RKO (cell line): ENCODE measurements at regions not wholly inside any gene's neighbourhood (a gene's known extent, or its start where the extent isn't known, plus 50 kb on each side); places are given as distances from the start of the nearest gene placed in this dataset.
"Not testable (repeated sequence)": the region's sequence is repeated elsewhere in the genome, so short reads cannot be mapped to it uniquely, and the experiment has no call there.

Experiments
- DNase-seq: peaks from one replicate; pipeline ENCODE4 v3.0.0-alpha.2; 2016; ENCODE audit warnings: low spot score

DNA sequence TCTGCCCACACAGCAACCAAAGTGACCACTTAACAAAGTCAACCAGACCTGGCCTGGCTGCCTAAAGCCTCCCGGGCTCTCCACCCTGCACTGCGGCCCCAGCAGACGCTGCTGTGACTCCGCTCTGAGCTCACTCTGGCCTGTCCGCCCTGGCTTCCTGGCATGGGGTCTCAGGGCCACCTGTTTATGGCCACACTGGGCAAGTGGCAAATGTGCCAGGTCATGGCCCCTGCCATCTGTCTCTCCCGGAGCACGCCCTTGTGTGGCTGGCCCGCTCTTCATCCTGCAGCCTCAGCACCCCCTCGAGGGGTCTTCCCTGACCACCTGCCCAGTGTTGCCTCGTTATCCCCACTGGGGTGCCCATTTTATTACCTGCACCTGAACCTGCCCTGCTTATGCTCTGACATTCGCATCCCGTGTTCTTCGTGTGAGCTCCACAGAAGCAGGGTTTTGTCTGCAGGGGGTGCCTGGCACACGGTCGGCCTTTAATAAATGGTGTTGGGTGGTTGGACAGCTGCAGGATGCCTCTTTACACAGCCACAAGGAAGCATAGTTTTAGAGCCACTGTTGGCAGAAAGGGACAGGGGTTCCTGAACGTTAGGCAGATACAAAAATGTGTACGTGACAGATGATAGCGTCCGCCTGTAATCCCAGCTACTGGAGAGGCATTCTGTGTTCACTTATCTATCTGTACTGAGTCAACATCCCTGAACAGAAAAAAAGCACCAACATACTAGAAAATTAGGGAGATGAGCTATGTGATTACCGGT lies 785.6 kb downstream of the TBC1D22A start:
- DNase-seq, result no peak

DNA sequence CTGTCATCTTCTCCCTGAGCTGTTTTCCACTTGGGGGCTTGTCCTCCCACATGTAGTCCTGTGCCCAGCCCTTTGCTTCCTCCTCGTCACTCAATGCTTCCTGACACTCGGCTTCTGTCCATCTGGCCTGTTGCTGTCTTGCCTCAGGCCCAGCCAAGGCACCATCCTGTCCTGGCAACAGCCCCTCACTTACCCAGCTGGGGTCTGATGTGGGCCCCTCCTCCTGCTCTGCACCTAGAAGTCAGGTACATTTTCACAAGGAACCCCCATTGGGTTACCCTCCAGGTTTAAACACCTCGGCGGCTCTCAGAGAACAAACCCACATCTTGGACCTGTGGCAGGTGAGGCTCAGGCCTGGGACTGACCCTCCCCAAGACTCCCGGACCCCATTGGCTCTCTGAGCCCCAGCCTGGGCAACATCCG lies 784.8 kb downstream of the TBC1D22A start:
- no peak for DNase-seq

DNA sequence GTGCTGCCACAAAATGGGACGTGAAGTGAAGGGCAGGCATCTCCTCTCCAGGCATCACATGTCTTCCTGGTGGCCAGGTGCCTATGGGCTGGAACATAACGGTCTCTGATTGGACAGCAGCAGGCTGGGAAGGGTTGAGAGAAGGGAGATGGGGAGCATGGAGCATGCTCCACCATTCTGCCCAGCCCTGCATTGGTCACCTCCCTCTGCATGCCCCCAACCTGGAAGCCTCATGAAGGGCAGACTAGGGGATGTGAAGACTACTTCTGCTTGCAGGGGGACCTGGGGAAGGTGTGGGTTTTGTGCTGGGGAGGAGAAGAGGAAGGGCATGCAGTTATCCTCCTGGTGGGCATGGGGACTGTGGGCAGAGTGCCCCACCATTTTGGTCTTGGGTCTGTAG lies 782.2 kb downstream of the TBC1D22A start:
- no peak for DNase-seq

DNA sequence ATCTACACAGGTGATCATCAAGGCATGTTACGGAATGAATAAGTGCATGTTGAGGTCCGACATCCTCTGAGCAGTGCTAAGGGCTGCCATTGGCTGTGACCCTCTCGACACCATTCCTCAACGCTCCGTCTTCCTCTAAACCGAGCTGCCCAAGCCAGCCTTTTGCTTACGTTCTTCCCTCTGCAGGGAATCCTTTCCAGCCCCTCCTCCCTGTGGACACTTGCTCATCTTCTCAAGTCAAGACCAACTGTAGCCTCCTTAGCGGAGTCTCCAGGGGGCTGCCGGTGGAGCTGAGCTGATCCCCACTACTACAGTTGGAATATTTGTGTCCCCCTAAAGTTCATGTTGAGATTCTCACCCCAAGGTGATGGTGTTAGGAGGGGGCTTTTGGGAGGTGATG lies 781.0 kb downstream of the TBC1D22A start:
- no peak for DNase-seq

DNA sequence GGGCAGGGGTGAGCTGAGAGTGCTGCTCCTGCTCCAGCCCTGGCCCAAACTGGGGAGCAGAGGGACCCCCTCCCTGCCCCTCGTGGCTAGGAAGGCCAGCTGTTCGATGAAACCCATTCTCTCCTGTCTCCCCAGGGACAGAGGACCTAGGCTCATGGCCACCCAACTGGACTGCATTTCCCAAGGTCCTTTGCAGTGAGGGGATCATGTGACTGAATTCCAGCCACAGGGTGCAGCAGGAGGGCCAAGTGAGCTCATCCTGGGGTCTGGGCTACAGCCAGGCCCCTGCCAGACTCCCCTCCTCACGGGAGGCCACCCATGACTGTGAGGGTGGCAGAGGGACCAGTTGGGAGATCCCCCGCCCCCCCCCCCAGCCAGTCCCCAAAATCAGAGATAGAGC lies 777.6 kb downstream of the TBC1D22A start:
- no peak for DNase-seq

DNA sequence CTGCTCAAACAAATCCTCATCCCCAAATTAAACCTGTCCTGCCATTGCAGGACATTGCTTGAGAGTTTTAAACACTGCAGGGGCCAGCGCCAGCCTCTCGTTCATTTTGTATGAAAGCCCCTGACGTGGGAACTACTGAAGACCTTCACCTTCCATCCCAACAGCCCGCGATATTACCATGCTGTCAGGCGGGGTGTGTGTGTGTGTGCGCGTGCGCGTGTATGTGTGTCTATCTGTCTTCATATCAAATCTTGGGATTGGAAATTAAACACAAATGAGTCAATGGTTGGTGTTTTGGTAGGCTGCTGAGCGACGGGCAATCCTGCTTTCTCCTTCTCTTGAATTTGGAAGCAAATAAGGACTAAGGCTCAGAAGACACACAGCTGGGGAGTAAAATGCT lies 776.9 kb downstream of the TBC1D22A start:
- DNase-seq, result no peak

DNA sequence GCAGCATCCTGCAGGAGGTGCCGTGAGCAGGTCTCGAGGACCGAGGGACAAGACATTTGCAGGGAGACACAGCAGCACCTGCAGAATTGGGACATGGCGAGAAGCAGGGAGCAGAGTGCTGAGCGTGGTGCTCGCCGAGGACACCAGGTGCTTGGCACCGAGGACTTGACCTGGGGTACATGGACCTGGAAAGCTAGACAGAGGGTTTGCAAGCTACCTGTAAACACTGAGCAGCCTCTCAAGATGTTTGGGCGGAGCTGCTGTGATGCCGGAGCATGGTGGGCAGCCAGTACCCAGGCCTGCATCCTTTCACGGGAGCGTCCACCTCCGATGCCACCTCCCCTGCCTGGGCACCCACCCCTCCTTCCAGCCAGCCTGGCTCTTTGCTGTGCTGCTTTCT lies 773.2 kb downstream of the TBC1D22A start:
- no peak for DNase-seq

DNA sequence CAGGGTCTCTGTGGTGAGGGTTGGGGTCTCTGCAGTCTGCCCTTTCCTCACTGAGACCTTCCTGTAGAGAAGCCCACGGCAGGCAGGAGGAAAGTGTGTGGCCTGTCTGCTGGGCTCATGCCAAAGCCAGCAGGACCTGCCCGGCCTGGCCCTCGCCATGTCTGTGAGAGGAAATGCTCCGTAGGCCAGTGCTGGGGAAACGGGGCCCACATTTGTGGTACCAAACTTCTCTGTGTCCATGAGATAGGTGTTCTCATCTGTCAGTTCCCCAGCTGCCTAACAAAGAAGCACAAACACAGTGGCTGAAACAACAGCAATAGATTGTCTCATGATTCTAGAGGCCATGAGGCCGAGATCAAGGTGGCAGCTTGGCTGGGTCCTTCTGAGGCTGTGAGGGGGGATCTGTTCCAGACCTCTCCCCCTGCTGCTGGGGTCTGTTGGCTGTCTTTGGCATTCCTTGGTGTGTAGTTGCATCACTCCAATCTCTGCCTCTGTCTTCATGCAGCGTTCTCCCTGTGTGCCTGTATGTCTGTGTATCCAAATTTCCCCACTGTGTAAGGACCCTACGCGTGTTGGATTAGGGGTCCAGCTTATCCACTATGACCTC lies 772.5 kb downstream of the TBC1D22A start:
- DNase-seq, result no peak

DNA sequence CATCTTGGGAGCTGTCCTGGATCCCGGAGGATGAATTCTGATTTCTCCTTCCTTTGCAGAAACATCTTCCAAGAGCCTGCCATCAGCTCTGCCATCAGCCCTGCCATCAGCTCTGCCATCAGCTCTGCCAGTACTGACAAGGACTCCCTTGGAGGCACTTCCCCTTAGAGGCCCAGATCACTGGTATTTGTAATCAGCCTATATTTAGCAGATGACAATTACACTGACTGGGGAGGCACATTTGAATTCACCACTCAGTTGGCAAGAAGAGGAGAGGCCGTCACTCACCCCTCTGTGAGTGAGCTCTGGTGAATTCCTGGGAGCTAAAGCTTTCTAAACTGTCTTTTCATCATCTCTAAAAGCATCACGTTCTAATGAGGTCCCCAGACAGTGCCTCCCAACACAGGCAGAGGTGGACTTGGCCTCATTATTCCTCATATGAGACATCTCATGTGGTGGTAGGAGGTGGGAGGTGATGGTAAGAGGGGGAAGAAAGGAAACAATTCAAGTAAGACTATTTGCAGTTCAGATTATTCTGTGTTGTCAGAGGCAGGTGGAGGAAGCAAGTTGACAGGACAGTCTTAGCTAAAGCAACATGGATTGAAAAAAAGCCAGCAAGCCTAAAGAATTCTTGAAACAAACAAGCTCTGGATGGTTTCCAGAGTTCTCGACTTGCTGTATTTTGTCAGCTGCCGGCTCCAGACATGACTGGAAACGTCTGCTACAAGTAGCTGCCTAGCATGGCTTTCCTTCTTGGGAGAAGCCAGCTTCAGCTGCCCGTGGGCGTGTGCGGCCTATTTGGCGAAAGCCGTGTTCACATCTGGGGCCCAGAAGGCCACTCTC lies 771.7 kb downstream of the TBC1D22A start:
- no peak for DNase-seq

DNA sequence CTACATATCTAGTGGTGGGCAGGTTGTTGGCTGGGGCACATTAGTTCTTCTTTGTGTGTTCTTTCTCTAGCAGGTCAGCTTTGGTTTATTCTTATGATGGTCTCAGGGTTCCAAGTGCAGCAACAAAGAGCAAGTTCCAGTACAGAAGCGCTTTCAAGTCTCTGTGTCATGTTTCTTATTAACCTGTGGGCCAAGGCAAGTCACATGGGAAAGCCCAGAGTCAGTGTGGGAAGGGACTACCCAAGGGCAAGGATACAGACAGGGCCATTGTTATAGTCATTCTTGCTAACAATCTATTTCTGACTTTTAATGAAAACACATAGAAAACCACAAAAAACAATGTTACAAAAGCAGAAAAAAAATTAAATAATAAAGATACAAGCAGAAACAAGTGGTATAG lies 754.6 kb downstream of the TBC1D22A start:
- DNase-seq, result no peak

DNA sequence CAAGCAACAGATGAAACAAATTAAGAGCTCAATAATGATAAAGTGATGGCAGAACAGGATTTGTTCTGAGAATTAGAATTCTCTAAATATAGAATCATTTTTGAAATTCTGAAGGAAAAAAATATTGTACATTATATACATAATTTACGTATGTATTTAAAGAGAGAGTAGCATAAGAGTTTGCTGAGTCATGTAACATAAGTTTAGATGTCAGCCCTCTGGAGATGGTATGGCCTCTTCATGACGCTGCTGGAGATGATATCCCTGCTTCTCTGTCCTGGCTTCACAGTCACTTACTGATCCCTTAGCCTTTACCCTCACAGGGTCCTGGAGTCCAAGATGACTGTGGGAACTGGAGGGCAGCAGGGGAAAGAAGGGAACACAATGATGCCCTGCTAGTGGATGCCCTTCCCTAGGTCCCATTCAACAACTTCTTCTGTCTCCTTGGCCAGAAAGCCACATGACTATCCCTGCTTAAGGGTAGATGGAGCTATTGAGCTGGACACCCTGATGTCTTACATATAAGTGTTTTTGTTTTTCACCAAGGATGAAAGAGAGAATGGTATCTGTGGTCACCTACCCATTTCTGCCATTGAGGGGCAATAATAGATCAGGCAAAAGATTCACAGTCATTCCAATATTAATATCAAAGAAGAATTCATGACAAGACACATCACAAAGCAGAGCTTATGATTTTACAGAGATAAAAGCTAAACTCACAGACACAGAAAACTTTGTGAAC lies 753.1 kb downstream of the TBC1D22A start:
- DNase-seq, result no peak

DNA sequence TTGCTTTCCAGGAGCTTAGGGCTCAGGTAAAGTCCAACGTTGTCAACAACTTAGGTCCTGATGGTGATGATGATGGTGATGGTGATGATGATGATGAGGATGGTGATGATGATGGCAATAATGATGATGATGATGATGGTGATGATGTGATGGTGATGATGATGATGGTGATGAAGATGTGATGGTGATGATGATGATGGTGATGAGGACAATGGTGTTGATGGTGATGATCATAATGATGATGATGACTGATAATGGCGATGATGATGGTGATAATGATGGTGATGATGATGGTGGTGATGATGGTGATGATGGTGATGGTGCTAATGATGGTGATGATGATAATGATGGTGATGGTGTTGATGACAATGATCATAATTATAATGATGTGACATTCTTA lies 750.2 kb downstream of the TBC1D22A start:
- DNase-seq, result no peak

DNA sequence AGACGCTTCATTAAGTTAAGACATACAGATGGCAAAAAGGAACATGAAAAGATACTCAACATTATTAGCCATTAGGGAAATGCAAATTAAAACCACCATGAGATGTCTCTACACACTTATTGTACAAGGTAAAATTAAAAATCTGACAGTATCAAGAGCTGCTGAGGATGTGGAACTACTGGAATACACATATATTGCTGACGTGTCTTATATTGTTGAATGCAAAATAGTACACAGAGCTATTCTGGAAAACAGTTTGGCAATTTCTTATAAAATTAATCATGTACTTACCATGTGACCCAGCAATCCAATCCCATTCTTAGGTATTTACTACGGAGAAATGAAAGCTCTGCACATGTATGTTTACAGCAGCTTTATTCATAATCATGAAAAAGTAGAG lies 742.5 kb downstream of the TBC1D22A start:
- DNase-seq, result no peak

DNA sequence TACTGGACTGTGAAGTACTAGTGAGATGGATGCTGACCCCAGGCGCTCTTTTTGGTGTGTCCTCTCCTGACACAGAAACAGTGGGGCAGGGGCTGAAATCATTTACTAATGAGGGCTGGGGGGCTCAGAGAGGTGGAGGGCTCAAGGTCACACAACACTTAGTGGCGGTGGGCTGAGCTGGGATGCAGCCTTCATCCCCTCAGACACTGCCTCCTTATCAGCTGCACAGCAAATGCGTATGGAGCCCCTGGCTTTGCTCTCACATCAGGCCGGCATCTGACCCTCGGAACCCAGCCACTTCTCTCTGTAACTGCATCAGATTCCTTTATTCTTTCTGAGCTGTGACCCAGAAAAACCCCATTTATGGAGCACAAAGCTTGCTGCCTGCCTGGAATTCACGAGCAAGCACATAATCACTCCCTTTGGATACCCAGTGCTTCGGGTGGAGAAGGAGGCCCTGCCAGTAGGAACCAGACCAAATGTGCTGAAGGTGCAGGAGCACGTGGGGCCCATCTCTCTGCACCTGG lies 736.6 kb downstream of the TBC1D22A start:
- DNase-seq, result no peak

DNA sequence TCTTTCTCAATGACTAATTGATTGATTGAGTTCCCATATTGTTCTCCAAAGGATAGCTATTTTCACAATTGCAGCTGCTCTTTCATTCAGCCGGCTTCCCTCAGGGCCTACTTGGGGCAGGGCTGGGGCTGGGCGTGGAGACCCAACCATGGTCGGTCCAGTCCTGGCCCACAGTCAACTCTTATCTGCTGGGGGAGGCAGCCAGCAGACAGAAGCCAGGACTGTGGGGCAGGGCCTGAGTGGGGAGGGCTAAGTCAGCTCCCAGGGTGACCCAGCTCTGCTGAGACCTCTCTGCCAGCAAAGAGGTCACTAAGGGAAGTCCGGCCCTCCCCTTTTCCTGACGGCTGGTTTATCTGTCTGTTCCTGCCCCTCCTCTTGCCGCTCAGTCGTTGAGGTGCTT lies 735.2 kb downstream of the TBC1D22A start:
- no peak for DNase-seq

DNA sequence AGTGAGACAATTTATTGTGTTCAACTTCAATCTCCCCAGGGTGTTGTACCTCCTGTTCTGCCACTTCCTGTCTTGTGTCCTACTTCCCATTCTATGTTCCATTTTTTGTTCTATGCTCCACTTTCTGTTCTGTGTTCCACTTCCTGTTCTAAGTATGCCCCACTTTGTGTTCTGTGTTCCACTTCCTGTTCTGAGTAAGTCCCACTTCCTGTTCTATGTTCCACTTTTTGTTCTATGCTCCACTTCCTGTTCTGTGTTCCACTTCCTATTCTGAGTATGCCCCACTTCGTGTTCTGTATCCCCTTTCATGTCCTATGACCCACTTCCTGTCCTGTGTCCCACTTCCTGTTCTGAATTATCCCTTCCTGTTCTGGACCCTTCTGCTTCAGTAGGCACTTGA lies 732.7 kb downstream of the TBC1D22A start:
- DNase-seq, result peak; percentile 32

DNA sequence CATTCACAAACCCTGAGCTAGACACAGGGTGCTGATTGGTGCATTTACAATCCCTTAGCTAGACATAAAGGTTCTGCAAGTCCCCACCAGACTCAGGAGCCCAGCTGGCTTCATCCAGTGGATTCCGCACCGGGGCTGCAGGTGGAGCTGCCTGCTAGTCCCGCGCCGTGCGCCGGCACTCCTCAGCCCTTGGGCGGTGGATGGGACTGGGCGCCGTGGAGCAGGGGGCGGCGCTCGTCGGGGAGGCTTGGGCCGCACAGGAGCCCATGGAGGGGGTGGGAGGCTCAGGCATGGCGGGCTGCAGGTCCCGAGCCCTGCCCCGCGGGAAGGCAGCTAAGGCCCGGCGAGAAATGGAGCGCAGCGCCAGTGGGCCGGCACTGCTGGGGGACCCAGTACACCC lies 725.7 kb downstream of the TBC1D22A start:
- DNase-seq, result not testable (repeated sequence)

DNA sequence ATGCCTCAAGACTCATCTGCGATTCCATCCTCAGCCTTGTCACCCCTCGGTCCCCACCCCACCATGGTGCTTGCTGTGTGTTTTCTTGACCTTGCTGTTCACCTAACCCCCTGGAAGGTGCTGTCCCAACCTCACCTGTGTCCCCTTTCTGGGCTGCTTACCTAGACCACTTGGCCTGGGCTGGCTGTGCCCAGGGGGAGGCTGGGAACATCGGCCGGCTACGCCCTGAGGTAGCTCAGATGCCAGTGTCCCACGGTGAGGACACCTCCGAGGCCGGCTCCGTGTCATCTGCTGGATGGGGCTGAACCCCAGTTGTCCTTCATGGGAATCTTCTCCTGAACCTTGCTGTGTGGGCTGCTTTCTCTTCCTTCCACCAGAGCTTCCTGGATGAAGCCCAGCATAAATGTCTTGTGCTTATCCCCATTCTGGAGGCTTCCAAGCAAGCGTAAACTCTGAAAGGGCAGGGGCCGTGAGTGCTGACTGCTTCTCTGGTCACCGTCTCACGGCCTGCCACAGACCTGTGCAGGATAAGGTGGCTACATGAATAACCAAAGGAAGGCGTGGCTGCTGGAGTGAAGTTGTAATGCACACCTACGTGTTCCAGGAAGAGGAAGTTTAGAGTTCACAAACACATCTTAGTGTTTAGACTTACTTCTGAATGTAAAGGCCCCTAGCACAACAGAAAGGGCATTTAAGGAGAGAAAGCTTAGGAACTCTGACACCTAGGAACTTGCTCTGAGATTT lies 724.3 kb downstream of the TBC1D22A start:
- no peak for DNase-seq

DNA sequence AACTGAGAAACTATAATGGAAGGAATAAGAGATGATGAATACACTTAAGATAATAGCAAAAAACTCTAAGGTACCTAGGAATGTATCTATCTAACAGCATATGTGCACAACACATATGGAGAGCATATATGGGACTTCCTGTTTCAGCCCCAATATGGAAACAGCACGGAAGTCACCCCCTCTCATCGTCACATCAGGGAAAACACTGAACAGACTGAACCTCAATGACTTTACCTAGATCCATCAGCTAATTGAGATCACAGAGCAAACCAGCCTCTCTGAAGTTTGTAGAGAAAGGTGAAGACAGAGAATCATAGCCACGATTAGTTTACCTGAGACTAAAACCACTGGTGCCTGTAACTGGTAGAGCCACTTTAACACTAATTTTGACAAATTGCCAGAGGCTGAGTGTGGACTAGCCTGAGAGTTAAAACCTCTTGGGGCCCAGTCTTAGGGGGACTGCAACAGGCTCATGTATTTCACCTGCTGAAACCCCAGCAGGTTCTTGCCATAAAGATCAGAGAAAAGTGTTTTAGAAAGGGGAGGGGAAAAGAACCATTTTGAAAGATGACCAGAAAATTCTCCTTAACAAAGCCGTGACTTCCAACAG lies 722.6 kb downstream of the TBC1D22A start:
- DNase-seq, result no peak

DNA sequence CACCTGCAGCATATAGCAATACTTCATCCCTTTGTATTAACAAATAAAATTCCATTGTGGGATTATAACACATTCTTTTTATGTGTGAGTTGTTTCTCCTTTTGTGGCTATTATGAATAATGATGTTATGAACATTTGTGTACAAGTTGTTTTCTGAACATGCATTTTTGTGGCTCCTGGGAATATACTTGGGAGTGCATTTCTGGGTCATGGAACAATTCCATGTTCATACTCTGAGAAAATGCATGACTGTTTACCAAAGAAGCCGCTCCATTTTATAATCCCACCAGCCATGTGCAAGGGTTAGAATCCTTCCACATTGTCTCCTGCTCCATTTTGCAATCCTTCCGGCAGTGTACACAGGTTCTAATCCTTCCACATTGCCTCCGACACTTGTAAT lies 713.8 kb downstream of the TBC1D22A start:
- DNase-seq, result no peak

DNA sequence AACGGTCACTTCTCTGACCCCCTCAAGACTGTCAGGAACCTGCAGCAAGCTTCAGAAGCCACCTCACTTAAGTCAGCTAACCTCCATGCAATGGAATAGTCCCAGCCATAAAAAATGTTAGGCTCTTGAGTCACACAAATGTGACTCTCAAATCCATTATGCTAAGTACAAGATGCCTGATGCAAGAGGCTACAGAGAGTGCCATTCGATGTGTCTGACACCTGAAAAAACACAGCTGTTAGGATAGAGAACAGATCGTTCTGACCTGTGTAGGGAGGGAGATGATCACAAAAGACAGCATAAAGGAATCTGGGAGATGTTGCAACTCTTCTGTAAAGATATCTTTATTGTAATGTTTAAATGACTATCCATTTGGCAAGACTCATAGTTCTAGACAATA lies 712.4 kb downstream of the TBC1D22A start:
- no peak for DNase-seq
